Ovary (tissue), 7 donors: ENCODE measurements at regions not wholly inside any gene's neighbourhood (a gene's known extent, or its start where the extent isn't known, plus 50 kb on each side); places are given as distances from the start of the nearest gene placed in this dataset.

Experiments
- DNase-seq, 5 donors: peaks; one replicate each; pipeline ENCODE4 v3.0.0-alpha.2; 2019 to 2020
- H3K27ac ChIP-seq, 2 donors: fragments of 200-600 bp; one replicate each; pipeline versions ENCODE4 v1.5.1 to v1.8.0; 2019 to 2022
- H3K27me3 ChIP-seq: fragments of 200-600 bp; one replicate; pipeline ENCODE4 v1.8.0; 2022
- H3K36me3 ChIP-seq: fragments of 200-600 bp; sonication (generic); one replicate; pipeline ENCODE4 v1.5.1; 2019
- H3K4me1 ChIP-seq: one replicate; pipeline ENCODE4 v1.8.1; 2013; ENCODE audit warnings: mild to moderate bottlenecking, moderate library complexity; ENCODE audit not compliant: insufficient read depth
- H3K4me3 ChIP-seq: fragments of 200-600 bp; sonication (generic); one replicate; pipeline ENCODE4 v1.5.1; 2017
- H3K9me3 ChIP-seq, 2 donors: fragments of 200-600 bp in 1 of 2; sonication (generic) in 1 of 2; one replicate each; pipeline versions ENCODE4 v1.5.1 to v1.8.1; 2013 to 2019; ENCODE audit warnings: mild to moderate bottlenecking in 1 of 2, moderate library complexity in 1 of 2
- EP300 ChIP-seq: sonication (generic); formaldehyde crosslinking; IDR thresholded peaks from one replicate; pipeline ENCODE4 v1.6.1; 2017; ENCODE audit warnings: antibody characterized with exemption
- POLR2A ChIP-seq: fragments of 450-650 bp; IDR thresholded peaks from one replicate; pipeline ENCODE4 v1.6.1; 2017; ENCODE audit warnings: antibody characterized with exemption, mild to moderate bottlenecking, moderate library complexity
- WGBS, 3 donors: extraction: QIAGEN DNeasy Blood & Tissue Kit in 1 of 3; methylation state at CpG; one replicate each; pipeline versions ENCODE4 v1.1.5 to v1.1.7; 2013 to 2017; 5-methylcytosine and 5-hydroxymethylcytosine counted together
- intact Hi-C, 4 donors: fragments of 100-400 bp; cut with DNase I; formaldehyde crosslinking; loops; one replicate each; pipeline versions ENCODE4 v1.11.0 to v1.15.1; 2022 to 2023
- TF ChIP-seq, protein P1 (sequence below), 3 donors: fragments of 450-650 bp in 2 of 3; fragments of 200-600 bp in 1 of 3; IDR thresholded peaks; one replicate each; pipeline versions ENCODE4 v1.5.1 to v1.8.0; 2016 to 2022; ENCODE audit warnings: antibody characterized with exemption in 3 of 3, mild to moderate bottlenecking in 1 of 3
- donor health status: DM: no; HTN: no; CAD: no; lungs with moderate emphysema.
- donor health status: DM: no; HTN: no; CAD: no.
- donor health status: Bipolar disorder and iron deficiency.
- donor health status: DM: no; HTN: no; CAD: no.
- donor health status: DM: yes; HTN: yes; CAD: no.

DNA sequence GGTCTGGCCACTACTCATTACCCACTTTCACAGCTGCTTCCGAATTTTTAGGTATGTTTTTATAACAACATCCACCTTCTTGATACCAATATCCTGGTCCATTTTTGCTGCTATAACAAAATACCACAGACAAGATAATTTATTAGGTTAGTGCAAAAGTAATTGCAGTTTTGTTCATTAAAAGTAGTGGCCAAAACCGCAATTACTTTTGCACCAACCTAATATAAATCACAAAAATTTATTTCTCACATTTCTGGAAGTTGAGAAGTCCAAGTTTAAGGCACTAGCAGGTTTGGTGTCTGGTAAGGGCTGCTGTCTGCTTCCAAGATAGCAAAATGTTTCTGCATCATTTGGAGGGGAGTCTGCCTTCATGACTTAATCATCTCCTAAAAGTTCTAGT, 624.7 kb upstream of the ALCAM start:
- TF ChIP-seq, protein P1, sequence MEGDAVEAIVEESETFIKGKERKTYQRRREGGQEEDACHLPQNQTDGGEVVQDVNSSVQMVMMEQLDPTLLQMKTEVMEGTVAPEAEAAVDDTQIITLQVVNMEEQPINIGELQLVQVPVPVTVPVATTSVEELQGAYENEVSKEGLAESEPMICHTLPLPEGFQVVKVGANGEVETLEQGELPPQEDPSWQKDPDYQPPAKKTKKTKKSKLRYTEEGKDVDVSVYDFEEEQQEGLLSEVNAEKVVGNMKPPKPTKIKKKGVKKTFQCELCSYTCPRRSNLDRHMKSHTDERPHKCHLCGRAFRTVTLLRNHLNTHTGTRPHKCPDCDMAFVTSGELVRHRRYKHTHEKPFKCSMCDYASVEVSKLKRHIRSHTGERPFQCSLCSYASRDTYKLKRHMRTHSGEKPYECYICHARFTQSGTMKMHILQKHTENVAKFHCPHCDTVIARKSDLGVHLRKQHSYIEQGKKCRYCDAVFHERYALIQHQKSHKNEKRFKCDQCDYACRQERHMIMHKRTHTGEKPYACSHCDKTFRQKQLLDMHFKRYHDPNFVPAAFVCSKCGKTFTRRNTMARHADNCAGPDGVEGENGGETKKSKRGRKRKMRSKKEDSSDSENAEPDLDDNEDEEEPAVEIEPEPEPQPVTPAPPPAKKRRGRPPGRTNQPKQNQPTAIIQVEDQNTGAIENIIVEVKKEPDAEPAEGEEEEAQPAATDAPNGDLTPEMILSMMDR (IDR thresholded peaks at IDR 0.05) = no peak
- no peak for TF ChIP-seq POLR2A
- TF ChIP-seq EP300 = no peak
- no peaks in the 10 kb centered on the region for H3K36me3 ChIP-seq
- intact Hi-C loops = no loop called here
- no peaks in the 10 kb centered on the region for H3K27me3 ChIP-seq
- DNase-seq = no peak
- H3K9me3 ChIP-seq = no peaks in the 10 kb centered on the region
- 86 to 91% (median 87%) methylated on average over 2 of the region's 2 CpGs for WGBS, 3 donors
- no peak overlapping the region for H3K27ac ChIP-seq
- no peaks in the 10 kb centered on the region for H3K4me1 ChIP-seq
- H3K4me3 ChIP-seq = no peak overlapping the region

DNA sequence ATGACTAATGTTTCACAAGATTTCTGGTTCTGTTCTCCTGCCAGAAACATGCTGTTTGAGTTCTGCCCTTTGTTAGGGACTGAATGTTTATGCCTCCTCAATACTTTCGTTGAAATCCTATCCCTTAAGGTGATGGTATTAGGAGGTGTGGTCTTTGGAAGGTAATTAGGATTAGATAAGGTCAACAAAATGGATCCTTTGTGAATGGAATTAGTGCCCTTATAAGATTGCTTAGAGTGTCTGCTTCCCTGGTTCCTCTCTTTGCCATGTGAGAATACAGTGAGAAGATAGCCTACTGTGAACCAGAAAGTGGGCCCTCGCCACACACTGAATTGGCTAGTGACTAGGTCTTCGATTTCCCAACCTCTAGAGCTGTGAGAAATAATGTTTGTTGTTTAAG, 621.4 kb upstream of the ALCAM start:
- Histone ChIP-seq H3K4me1 (no peaks in the 10 kb centered on the region), H3K4me3 (no peak overlapping the region), H3K36me3 (no peaks in the 10 kb centered on the region), H3K27me3 (no peaks in the 10 kb centered on the region), H3K9me3 (no peaks in the 10 kb centered on the region), H3K27ac (no peak overlapping the region)
- 59 to 73% (median 72%) methylated on average over 3 of the region's 3 CpGs for WGBS, 3 donors
- no peak for DNase-seq
- intact Hi-C loops = no loop called here
- TF ChIP-seq, protein P1 (IDR thresholded peaks at IDR 0.05) = no peak
- TF ChIP-seq EP300 (no peak), POLR2A (no peak)

DNA sequence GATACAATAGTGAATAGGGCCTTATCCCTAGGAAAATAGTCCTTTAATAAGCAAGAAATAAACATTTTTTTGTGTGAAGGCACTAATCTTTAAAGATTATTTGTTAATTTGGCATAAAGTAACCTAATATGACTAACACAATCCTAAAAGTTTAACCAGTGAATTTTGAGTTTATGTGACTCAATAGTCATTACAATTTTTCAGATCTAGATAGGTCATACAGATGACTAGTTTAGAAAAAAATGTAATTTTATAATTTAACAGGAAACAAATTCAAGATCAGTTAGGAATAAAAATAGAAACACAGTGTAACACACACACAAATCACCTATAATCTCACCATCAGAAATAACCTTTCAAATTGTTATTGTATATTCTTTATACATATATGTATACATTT, 620.7 kb upstream of the ALCAM start:
- no peak for DNase-seq
- no peak overlapping the region for H3K4me3 ChIP-seq
- H3K4me1 ChIP-seq = no peaks in the 10 kb centered on the region
- no peaks in the 10 kb centered on the region for H3K36me3 ChIP-seq
- intact Hi-C loops = no loop called here
- H3K9me3 ChIP-seq = no peaks in the 10 kb centered on the region
- H3K27me3 ChIP-seq = no peaks in the 10 kb centered on the region
- TF ChIP-seq POLR2A (no peak), EP300 (no peak)
- TF ChIP-seq, protein P1 (IDR thresholded peaks at IDR 0.05) = no peak
- no peak overlapping the region for H3K27ac ChIP-seq

DNA sequence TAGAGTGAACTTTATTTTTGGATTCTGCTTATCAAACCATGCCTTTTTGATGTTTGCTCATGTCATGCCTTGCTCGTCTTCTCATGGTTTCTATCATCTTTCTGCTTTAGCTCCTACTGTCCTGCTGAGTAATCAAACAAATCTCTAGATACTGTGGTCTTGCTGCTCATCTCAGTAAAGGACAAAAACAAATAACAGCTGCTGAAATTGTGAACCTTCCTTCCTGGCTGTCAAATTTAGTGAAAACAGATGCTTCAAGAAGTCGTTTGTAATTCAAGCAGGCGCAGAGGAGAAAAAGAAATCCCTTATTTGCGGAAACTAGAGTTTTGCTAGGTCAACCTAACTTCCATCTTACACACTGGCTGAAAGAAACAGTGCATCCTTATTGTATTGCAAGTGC, 616.1 kb upstream of the ALCAM start:
- WGBS, 3 donors = 20 to 26% (median 22%) methylated on average over 4 of the region's 4 CpGs
- H3K27ac ChIP-seq = no peak overlapping the region
- no peak overlapping the region for H3K4me3 ChIP-seq
- no peak for DNase-seq
- H3K4me1 ChIP-seq = no peaks in the 10 kb centered on the region
- no peaks in the 10 kb centered on the region for H3K36me3 ChIP-seq
- TF ChIP-seq EP300 = no peak
- TF ChIP-seq, protein P1 (IDR thresholded peaks at IDR 0.05) = no peak
- no peak for TF ChIP-seq POLR2A
- intact Hi-C loops = no loop called here
- H3K27me3 ChIP-seq = no peaks in the 10 kb centered on the region
- no peaks in the 10 kb centered on the region for H3K9me3 ChIP-seq

DNA sequence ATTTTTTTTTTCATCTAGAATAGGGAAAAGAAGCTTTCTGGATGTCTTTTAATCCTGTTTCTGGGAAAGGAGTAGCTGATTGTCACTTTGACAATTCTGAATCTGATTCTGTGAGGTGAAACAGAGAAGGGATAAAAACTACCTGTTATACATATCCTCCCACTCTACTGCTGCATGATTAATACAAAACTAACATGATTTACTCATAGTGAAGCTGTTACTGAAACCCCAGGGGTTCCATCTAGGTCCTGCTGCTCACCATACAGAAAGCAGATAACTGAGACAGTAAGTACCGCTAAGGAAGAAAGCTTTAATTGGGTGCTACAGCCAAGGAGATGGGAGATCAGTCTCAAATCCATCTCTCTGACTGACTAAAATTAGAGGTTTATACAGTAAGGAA, 610.9 kb upstream of the ALCAM start:
- Histone ChIP-seq H3K27me3 (no peaks in the 10 kb centered on the region), H3K4me1 (no peaks in the 10 kb centered on the region), H3K36me3 (no peaks in the 10 kb centered on the region), H3K27ac (no peak overlapping the region), H3K9me3 (no peaks in the 10 kb centered on the region), H3K4me3 (no peak overlapping the region)
- no peak for DNase-seq
- WGBS, 3 donors = 93 to 97% (median 94%) methylated on average over 1 of the region's 1 CpG
- intact Hi-C loops = no loop called here
- no peak for TF ChIP-seq POLR2A
- TF ChIP-seq, protein P1 (IDR thresholded peaks at IDR 0.05) = no peak
- TF ChIP-seq EP300 = no peak
